ENCODE measurements at regions not wholly inside any gene's neighbourhood (a gene's known extent, or its start where the extent isn't known, plus 50 kb on each side); places are given as distances from the start of the nearest gene placed in this dataset.

- intact Hi-C loops (cut with micrococcal nuclease): no loop called here
- POLR2A ChIA-PET: no interaction called here
- CTCF ChIA-PET: no interaction called here
- no peak for TF ChIP-seq CTCF (IDR thresholded peaks at IDR 0.05; ENCODE audit: unreplicated experiment)
- Mint-ChIP-seq H3K4me1 (ENCODE audit: insufficient read depth, unreplicated experiment) (peaks cover 6% of the 10 kb centered on the region), H3K9me3 (ENCODE audit: unreplicated experiment) (no peaks in the 10 kb centered on the region), H3K27me3 (ENCODE audit: insufficient read depth, unreplicated experiment) (no peaks in the 10 kb centered on the region), H3K27ac (ENCODE audit: low read depth, unreplicated experiment) (no peak overlapping the region), H3K36me3 (ENCODE audit: insufficient read depth, unreplicated experiment) (no peaks in the 10 kb centered on the region), H3K4me3 (ENCODE audit: unreplicated experiment) (no peak overlapping the region)
- DNase-seq (ENCODE audit: unreplicated experiment): no peak
- no TSS peak for BruUV-seq (replicated peaks)
Measured at GRCh38 chr17:72267601-72268000, 146.8 kb downstream of the SOX9 start.

DNA sequence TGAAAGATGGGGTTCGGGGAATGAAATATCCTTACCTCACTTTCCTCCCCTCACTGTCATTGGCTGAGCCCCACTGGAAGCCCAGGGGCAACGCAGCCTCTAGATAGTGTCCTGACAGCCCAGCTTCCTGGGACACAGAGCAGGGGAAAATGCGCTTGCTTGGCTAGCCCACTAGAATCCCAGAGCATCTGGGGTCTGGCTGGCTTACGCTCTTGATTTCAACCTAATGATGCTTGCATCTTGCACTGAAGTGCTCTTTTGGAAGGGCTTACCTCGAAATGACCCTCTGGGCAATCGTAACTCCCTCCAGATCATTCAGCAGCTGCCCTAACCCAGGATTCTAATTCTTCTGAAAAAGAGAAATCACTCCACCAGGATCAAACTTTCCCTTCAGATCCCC, 147.6 kb downstream of the SOX9 start:
- CTCF ChIA-PET: no interaction called here
- Mint-ChIP-seq H3K27me3 (ENCODE audit: insufficient read depth, unreplicated experiment) (no peaks in the 10 kb centered on the region), H3K27ac (ENCODE audit: low read depth, unreplicated experiment) (no peak overlapping the region), H3K4me1 (ENCODE audit: insufficient read depth, unreplicated experiment) (peaks cover 14% of the 10 kb centered on the region), H3K36me3 (ENCODE audit: insufficient read depth, unreplicated experiment) (no peaks in the 10 kb centered on the region), H3K4me3 (ENCODE audit: unreplicated experiment) (no peak overlapping the region), H3K9me3 (ENCODE audit: unreplicated experiment) (no peaks in the 10 kb centered on the region)
- DNase-seq (ENCODE audit: unreplicated experiment): no peak
- POLR2A ChIA-PET: no interaction called here
- intact Hi-C loops (cut with micrococcal nuclease): no loop called here
- BruUV-seq (replicated peaks): no TSS peak
- TF ChIP-seq CTCF (IDR thresholded peaks at IDR 0.05; ENCODE audit: unreplicated experiment): no peak

DNA sequence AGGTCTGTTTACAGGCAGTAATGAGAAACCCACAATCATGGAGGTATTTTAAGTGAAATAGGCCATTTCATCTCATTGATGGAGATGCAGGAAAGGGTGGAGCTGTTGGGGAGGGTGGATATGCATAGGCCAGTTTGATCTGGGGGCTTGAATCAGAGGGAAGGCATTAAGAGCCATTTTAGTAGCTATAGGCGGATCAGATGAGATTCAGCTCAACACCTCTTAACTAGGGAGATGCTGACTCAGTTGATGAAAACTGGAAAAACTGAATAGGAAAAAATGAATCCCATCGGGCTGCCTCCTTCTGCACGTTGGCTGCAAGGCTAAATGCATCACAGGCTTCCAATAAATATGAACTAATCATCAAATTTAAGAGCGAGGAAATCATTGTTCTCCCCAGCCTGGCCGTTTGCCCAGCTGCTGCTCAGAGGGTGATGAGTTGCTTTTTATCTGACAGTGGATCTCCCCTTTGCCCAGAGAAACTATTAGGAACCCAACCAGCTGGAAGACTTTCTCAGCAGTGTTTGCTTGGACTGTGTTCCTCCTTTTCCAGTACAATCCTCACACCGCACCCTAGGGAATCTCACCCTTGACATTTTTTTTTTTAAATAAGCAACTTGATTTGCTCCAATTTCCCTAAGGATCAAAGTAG, 149.6 kb downstream of the SOX9 start:
- no TSS peak for BruUV-seq (replicated peaks)
- peaks cover 2% of the 10 kb centered on the region for H3K9me3 Mint-ChIP-seq (ENCODE audit: unreplicated experiment)
- no peaks in the 10 kb centered on the region for H3K27me3 Mint-ChIP-seq (ENCODE audit: insufficient read depth, unreplicated experiment)
- H3K27ac Mint-ChIP-seq (ENCODE audit: low read depth, unreplicated experiment): no peak overlapping the region
- intact Hi-C loops (cut with micrococcal nuclease): no loop called here
- TF ChIP-seq CTCF (IDR thresholded peaks at IDR 0.05; ENCODE audit: unreplicated experiment): no peak
- peak; percentile 40 for DNase-seq (ENCODE audit: unreplicated experiment)
- POLR2A ChIA-PET: interaction anchor here (0.6 to 1.0 kb wide), 6 partner anchors 10 to 846 kb away, joined by 3 to 5 read pairs (median 3); no protein-coding TSS in a partner anchor
- peaks cover 18% of the 10 kb centered on the region for H3K4me1 Mint-ChIP-seq (ENCODE audit: insufficient read depth, unreplicated experiment)
- CTCF ChIA-PET: no interaction called here
- no peaks in the 10 kb centered on the region for H3K36me3 Mint-ChIP-seq (ENCODE audit: insufficient read depth, unreplicated experiment)
- H3K4me3 Mint-ChIP-seq (ENCODE audit: unreplicated experiment): no peak overlapping the region

DNA sequence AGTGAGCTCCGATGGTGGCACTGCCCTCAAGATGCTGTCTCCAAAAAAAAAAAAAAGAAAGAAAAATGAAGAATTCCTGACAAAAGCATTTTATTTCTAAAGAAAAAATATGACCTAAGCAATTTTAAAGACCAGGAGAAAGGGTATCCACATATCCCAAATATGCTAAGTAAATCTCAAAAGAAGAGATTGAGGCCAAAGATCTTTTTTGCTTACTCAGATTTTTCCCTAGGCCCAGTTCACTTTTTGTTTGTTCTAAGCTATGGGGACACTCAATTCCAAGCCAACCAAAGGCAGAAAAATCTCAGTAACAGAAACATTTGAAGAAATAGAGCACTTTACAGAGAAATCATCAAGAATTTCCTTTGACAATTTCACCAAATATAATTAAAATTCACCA, 150.8 kb downstream of the SOX9 start:
- Mint-ChIP-seq H3K4me3 (ENCODE audit: unreplicated experiment) (no peak overlapping the region), H3K27ac (ENCODE audit: low read depth, unreplicated experiment) (no peak overlapping the region), H3K4me1 (ENCODE audit: insufficient read depth, unreplicated experiment) (peaks cover 18% of the 10 kb centered on the region), H3K36me3 (ENCODE audit: insufficient read depth, unreplicated experiment) (no peaks in the 10 kb centered on the region), H3K27me3 (ENCODE audit: insufficient read depth, unreplicated experiment) (no peaks in the 10 kb centered on the region), H3K9me3 (ENCODE audit: unreplicated experiment) (peaks cover 9% of the 10 kb centered on the region)
- BruUV-seq (replicated peaks): no TSS peak
- ChIA-PET POLR2A (no interaction called here), CTCF (no interaction called here)
- no peak for TF ChIP-seq CTCF (IDR thresholded peaks at IDR 0.05; ENCODE audit: unreplicated experiment)
- DNase-seq (ENCODE audit: unreplicated experiment): no peak
- intact Hi-C loops (cut with micrococcal nuclease): no loop called here
